Caco-2 (cell line): ENCODE measurements at regions not wholly inside any gene's neighbourhood (a gene's known extent, or its start where the extent isn't known, plus 50 kb on each side); places are given as distances from the start of the nearest gene placed in this dataset.
"Not testable (repeated sequence)": the region's sequence is repeated elsewhere in the genome, so short reads cannot be mapped to it uniquely, and the experiment has no call there.

Experiments used
- BruUV-seq: library from RNA; stranded (reverse); fragments of 400-500 nt; replicated peaks from 2 replicates; lab custom pipeline; 2021; lab: Mats Ljungman, UMichigan
- CTCF ChIA-PET: fragments of 300-600 bp; sonication (Branson Sonifier 250); formaldehyde crosslinking; loops from one replicate; lab custom pipeline; 2022; ENCODE audit warnings: antibody characterized with exemption; lab: Charles Lee
- POLR2A ChIA-PET: fragments of 300-600 bp; sonication (Branson Sonifier 250); formaldehyde crosslinking; loops from one replicate; lab custom pipeline; 2022; ENCODE audit warnings: antibody characterized with exemption; lab: Charles Lee
- DNase-seq, 2 experiments: peaks; one replicate each; pipeline versions ENCODE4 v3.0.0 to v3.0.0-alpha.2; 2020 to 2022
- H3K27me3 ChIP-seq: replicated peaks from 2 replicates; pipeline ENCODE4 v1.6.0; 2011; ENCODE audit warnings: low read length; ENCODE audit not compliant: control insufficient read depth, insufficient read depth
- H3K36me3 ChIP-seq: 2 replicates; pipeline ENCODE4 v1.5.1; 2011; ENCODE audit warnings: low read length; ENCODE audit not compliant: control insufficient read depth, insufficient read depth
- H3K4me1 ChIP-seq: fragments of 250-450 bp; sonication (Bioruptor Pico); 2 replicates; pipeline ENCODE4 v1.5.1; 2020; ENCODE audit warnings: mild to moderate bottlenecking
- H3K4me3 ChIP-seq: 2 replicates; pipeline ENCODE4 v1.5.1; 2011; ENCODE audit warnings: low read depth, mild to moderate bottlenecking, control low read depth, low read length
- H3K9me3 ChIP-seq: fragments of 250-450 bp; sonication (Bioruptor Pico); 2 replicates; pipeline ENCODE4 v1.5.1; 2020; ENCODE audit warnings: mild to moderate bottlenecking, moderate library complexity
- H3K27ac Mint-ChIP-seq: one replicate; pipeline ENCODE4 v1.8.0; 2022; ENCODE audit warnings: mixed read lengths; ENCODE audit not compliant: unreplicated experiment
- H3K27me3 Mint-ChIP-seq: one replicate; pipeline ENCODE4 v1.8.0; 2022; ENCODE audit warnings: mixed read lengths; ENCODE audit not compliant: insufficient read depth, unreplicated experiment
- H3K36me3 Mint-ChIP-seq: one replicate; pipeline ENCODE4 v1.8.0; 2022; ENCODE audit warnings: mild to moderate bottlenecking, mixed read lengths; ENCODE audit not compliant: insufficient read depth, unreplicated experiment
- H3K4me1 Mint-ChIP-seq: one replicate; pipeline ENCODE4 v1.8.0; 2022; ENCODE audit warnings: low read depth, mixed read lengths; ENCODE audit not compliant: unreplicated experiment
- H3K4me3 Mint-ChIP-seq: one replicate; pipeline ENCODE4 v1.8.0; 2022; ENCODE audit warnings: mild to moderate bottlenecking, moderate library complexity, mixed read lengths; ENCODE audit not compliant: unreplicated experiment
- H3K9me3 Mint-ChIP-seq: one replicate; pipeline ENCODE4 v1.8.0; 2022; ENCODE audit warnings: mixed read lengths; ENCODE audit not compliant: unreplicated experiment
- intact Hi-C: fragments of 100-400 bp; cut with micrococcal nuclease; formaldehyde crosslinking; loops from one replicate; pipeline ENCODE4 v1.10.0; 2022; ENCODE audit not compliant: unreplicated experiment
- TF ChIP-seq, protein P1 (sequence below), 2 experiments: fragments of 200-600 bp in 1 of 2; IDR thresholded peaks; 1 replicate in 1 of 2; 2 replicates in 1 of 2; pipeline versions ENCODE4 v1.5.1 to v1.8.0; 2011 to 2022; ENCODE audit warnings: antibody characterized with exemption in 1 of 2, control low read depth in 1 of 2, inconsistent platforms in 1 of 2, low read depth in 1 of 2, low read length in 1 of 2, mild to moderate bottlenecking in 1 of 2, moderate library complexity in 1 of 2; ENCODE audit not compliant: insufficient read depth in 1 of 2, severe bottlenecking in 1 of 2, unreplicated experiment in 1 of 2

DNA sequence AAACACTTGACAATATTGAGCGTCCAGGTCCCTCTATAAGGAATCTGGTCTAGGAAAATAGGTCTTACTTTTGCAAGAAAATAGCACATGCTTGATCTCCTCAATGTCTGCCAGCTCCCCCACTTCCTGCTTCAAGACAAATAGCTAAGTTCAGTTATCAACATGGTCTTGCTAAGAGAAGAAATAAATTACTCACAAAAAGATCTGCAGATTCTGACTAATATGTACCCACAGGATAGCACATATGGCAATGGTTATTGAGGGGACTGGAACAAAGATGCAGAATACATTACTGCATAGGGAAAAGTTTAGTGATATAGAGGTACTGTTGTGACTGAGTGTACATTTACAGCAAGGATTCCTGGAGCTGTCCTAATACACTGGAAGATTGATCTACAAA is 457.5 kb upstream of the GRID2 start:
- H3K36me3 Mint-ChIP-seq: no peaks in the 10 kb centered on the region
- H3K4me3 ChIP-seq: no peak overlapping the region
- no peaks in the 10 kb centered on the region for H3K4me1 Mint-ChIP-seq
- DNase-seq: no peak
- POLR2A ChIA-PET: no interaction called here
- intact Hi-C loops: no loop called here
- H3K27me3 ChIP-seq: no peaks in the 10 kb centered on the region
- H3K27me3 Mint-ChIP-seq: no peaks in the 10 kb centered on the region
- H3K36me3 ChIP-seq: no peaks in the 10 kb centered on the region
- H3K4me3 Mint-ChIP-seq: no peak overlapping the region
- CTCF ChIA-PET: no interaction called here
- no peaks in the 10 kb centered on the region for H3K9me3 ChIP-seq
- no peak overlapping the region for H3K27ac Mint-ChIP-seq
- BruUV-seq: no TSS peak
- TF ChIP-seq, protein P1, sequence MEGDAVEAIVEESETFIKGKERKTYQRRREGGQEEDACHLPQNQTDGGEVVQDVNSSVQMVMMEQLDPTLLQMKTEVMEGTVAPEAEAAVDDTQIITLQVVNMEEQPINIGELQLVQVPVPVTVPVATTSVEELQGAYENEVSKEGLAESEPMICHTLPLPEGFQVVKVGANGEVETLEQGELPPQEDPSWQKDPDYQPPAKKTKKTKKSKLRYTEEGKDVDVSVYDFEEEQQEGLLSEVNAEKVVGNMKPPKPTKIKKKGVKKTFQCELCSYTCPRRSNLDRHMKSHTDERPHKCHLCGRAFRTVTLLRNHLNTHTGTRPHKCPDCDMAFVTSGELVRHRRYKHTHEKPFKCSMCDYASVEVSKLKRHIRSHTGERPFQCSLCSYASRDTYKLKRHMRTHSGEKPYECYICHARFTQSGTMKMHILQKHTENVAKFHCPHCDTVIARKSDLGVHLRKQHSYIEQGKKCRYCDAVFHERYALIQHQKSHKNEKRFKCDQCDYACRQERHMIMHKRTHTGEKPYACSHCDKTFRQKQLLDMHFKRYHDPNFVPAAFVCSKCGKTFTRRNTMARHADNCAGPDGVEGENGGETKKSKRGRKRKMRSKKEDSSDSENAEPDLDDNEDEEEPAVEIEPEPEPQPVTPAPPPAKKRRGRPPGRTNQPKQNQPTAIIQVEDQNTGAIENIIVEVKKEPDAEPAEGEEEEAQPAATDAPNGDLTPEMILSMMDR (IDR thresholded peaks at IDR 0.05; ENCODE audit: insufficient read depth in 1 of 2, low read depth in 1 of 2, low read length in 1 of 2, severe bottlenecking in 1 of 2, unreplicated experiment in 1 of 2): no peak
- no peaks in the 10 kb centered on the region for H3K9me3 Mint-ChIP-seq
- no peaks in the 10 kb centered on the region for H3K4me1 ChIP-seq

DNA sequence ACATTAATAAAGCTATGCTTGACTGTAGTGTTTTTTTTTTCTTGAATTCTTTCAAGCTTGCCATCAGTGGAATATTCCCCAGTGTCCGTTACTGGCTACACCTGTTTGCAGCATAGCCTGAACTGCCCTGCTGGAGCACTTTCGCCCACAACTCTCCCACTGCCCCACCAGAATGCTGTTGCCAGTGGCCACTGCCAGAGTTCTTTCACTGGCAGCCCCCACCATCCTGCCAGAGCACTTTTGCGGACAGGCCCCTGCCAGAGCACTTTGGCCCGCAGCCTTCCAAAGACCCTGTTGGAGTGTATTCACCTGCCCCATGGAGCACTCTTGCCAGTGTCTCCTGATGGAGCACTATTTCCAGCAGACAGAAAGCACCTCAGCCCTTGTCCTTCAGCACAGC is 452.3 kb upstream of the GRID2 start:
- intact Hi-C loops: no loop called here
- H3K27me3 ChIP-seq: no peaks in the 10 kb centered on the region
- no peak overlapping the region for H3K27ac Mint-ChIP-seq
- ChIA-PET POLR2A (no interaction called here), CTCF (no interaction called here)
- H3K9me3 ChIP-seq: no peaks in the 10 kb centered on the region
- DNase-seq: no peak
- no TSS peak for BruUV-seq
- no peaks in the 10 kb centered on the region for H3K9me3 Mint-ChIP-seq
- H3K36me3 Mint-ChIP-seq: no peaks in the 10 kb centered on the region
- no peaks in the 10 kb centered on the region for H3K4me1 Mint-ChIP-seq
- no peak overlapping the region for H3K4me3 Mint-ChIP-seq
- H3K36me3 ChIP-seq: no peaks in the 10 kb centered on the region
- no peak overlapping the region for H3K4me3 ChIP-seq
- TF ChIP-seq, protein P1 (IDR thresholded peaks at IDR 0.05; ENCODE audit: insufficient read depth in 1 of 2, low read depth in 1 of 2, low read length in 1 of 2, severe bottlenecking in 1 of 2, unreplicated experiment in 1 of 2): no peak
- H3K27me3 Mint-ChIP-seq: no peaks in the 10 kb centered on the region
- no peaks in the 10 kb centered on the region for H3K4me1 ChIP-seq

- intact Hi-C loops: no loop called here
- POLR2A ChIA-PET: no interaction called here
These were observed 415.8 kb upstream of the GRID2 start for GRCh38 chr4:91887926-91888325.

GRCh38 chr4:91891217-91891616 is 412.5 kb upstream of the GRID2 start:
- H3K9me3 ChIP-seq, CTCF ChIA-PET, POLR2A ChIA-PET, H3K9me3 Mint-ChIP-seq, H3K4me3 Mint-ChIP-seq, BruUV-seq, H3K27me3 Mint-ChIP-seq, H3K36me3 Mint-ChIP-seq, H3K27me3 ChIP-seq, H3K4me3 ChIP-seq, DNase-seq, H3K27ac Mint-ChIP-seq, H3K4me1 Mint-ChIP-seq, intact Hi-C loops, H3K4me1 ChIP-seq, H3K36me3 ChIP-seq: not testable (repeated sequence)

More at GRCh38 chr4:91887926-91888325, 415.8 kb upstream of the GRID2 start:
- no peak overlapping the region for H3K27ac Mint-ChIP-seq
- TF ChIP-seq, protein P1 (IDR thresholded peaks at IDR 0.05; ENCODE audit: insufficient read depth in 1 of 2, low read depth in 1 of 2, low read length in 1 of 2, severe bottlenecking in 1 of 2, unreplicated experiment in 1 of 2): no peak
- H3K27me3 Mint-ChIP-seq: no peaks in the 10 kb centered on the region
- H3K36me3 Mint-ChIP-seq: no peaks in the 10 kb centered on the region
- H3K4me3 ChIP-seq: no peak overlapping the region
- 0 out of 2 replicates have a peak, but pooled peaks cover 3% of the 10 kb centered on the region for H3K9me3 ChIP-seq
- no peaks in the 10 kb centered on the region for H3K9me3 Mint-ChIP-seq
- no peak for DNase-seq
- BruUV-seq: no TSS peak
- H3K36me3 ChIP-seq: no peaks in the 10 kb centered on the region
- no peak overlapping the region for H3K4me3 Mint-ChIP-seq
- H3K4me1 Mint-ChIP-seq: no peaks in the 10 kb centered on the region
- H3K27me3 ChIP-seq: no peaks in the 10 kb centered on the region
- CTCF ChIA-PET: no interaction called here
- H3K4me1 ChIP-seq: no peaks in the 10 kb centered on the region
